HG03432 (cell line): ENCODE measurements at regions not wholly inside any gene's neighbourhood (a gene's known extent, or its start where the extent isn't known, plus 50 kb on each side); places are given as distances from the start of the nearest gene placed in this dataset.

Source experiments
- ATAC-seq: cut with Tn5 transposase; IDR thresholded peaks from one replicate; pipeline ENCODE4 v1.9.1; 2021; ENCODE audit warnings: mild to moderate bottlenecking, moderate library complexity; ENCODE audit not compliant: unreplicated experiment

- no peak for ATAC-seq
Observed at GRCh38 chr1:56168176-56168575, 411.2 kb downstream of the PLPP3 start.

- no peak for ATAC-seq
Observed at GRCh38 chr1:56167596-56167995, 411.8 kb downstream of the PLPP3 start.

GRCh38 chr1:56160773-56161315 is 418.5 kb downstream of the PLPP3 start:
- no peak for ATAC-seq

- ATAC-seq: peak; percentile 47
Observed at GRCh38 chr1:56156971-56157876, 422.1 kb downstream of the PLPP3 start.

- ATAC-seq: no peak
Observed at GRCh38 chr1:56153276-56153675, 426.1 kb downstream of the PLPP3 start.

- no peak for ATAC-seq
Observed at GRCh38 chr1:56152635-56153034, 426.7 kb downstream of the PLPP3 start.

- ATAC-seq: no peak
Observed at GRCh38 chr1:56151402-56151801, 428.0 kb downstream of the PLPP3 start.

GRCh38 chr1:56150441-56151215 is 428.7 kb downstream of the PLPP3 start:
- no peak for ATAC-seq

- ATAC-seq: no peak
Observed at GRCh38 chr1:56149761-56150160, 429.6 kb downstream of the PLPP3 start.

- ATAC-seq: no peak
Observed at GRCh38 chr1:56148326-56149193, 430.8 kb downstream of the PLPP3 start.

GRCh38 chr1:56147459-56147858 is 431.9 kb downstream of the PLPP3 start:
- no peak for ATAC-seq

- no peak for ATAC-seq
Observed at GRCh38 chr1:56147034-56147433, 432.3 kb downstream of the PLPP3 start.

GRCh38 chr1:56146449-56146848 is 432.9 kb downstream of the PLPP3 start:
- ATAC-seq: no peak

GRCh38 chr1:56145581-56145980 is 433.8 kb downstream of the PLPP3 start:
- ATAC-seq: no peak

- no peak for ATAC-seq
Observed at GRCh38 chr1:56142301-56142700, 437.1 kb downstream of the PLPP3 start.

GRCh38 chr1:56139836-56140235 is 439.5 kb downstream of the PLPP3 start:
- no peak for ATAC-seq

- no peak for ATAC-seq
Observed at GRCh38 chr1:56137521-56138505, 441.6 kb downstream of the PLPP3 start.

- no peak for ATAC-seq
Observed at GRCh38 chr1:56137090-56137489, 442.3 kb downstream of the PLPP3 start.

- peak; percentile 18 for ATAC-seq
Observed at GRCh38 chr1:56135864-56136147, 443.6 kb downstream of the PLPP3 start.
